ENCODE measurements at regions not wholly inside any gene's neighbourhood (a gene's known extent, or its start where the extent isn't known, plus 50 kb on each side); places are given as distances from the start of the nearest gene placed in this dataset.

DNA sequence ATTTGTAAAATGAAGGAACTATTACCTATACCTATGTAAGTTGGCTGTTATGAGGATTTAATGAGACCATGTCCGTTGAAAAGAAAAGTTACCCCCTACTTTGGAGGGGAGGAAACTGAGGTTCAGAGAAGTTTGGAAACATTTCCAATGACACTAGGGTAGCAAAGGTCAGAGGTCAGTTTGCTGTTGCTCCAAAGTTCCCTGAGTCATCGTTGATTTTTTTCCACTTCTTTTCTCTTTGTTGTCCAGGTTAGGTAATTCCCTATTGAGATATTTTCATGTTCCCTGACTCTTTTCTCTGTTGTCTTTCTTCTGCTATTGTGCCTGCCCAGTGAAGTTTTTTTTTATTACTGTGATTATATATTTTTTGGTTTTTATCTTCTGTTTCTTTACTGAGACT lies 213.8 kb upstream of the C1orf174 start:
- Histone ChIP-seq H3K36me3 (ENCODE audit: control insufficient read depth, insufficient read depth, low read length) (no peaks in the 10 kb centered on the region), H3K9me1 (ENCODE audit: insufficient read depth, low read length) (no peaks in the 10 kb centered on the region), H4K8ac (ENCODE audit: low read depth in 2 of 2, low read length in 2 of 2) (no peak overlapping the region), H4K5ac (ENCODE audit: low read depth, low read length) (no peak overlapping the region), H2BK20ac (ENCODE audit: low read depth, low read length) (no peak overlapping the region), H2AK5ac (ENCODE audit: low read depth, low read length) (no peak overlapping the region), H3K27ac (ENCODE audit: insufficient read depth, low read length) (no peak overlapping the region), H3K14ac (replicated peaks; ENCODE audit: low read depth, low read length) (no peak overlapping the region), H3K4me1 (ENCODE audit: control insufficient read depth, insufficient read depth, low read length) (no peaks in the 10 kb centered on the region), H3K79me1 (ENCODE audit: low read depth in 1 of 2, low read length in 2 of 2) (no peaks in the 10 kb centered on the region), H3K27me3 (ENCODE audit: control insufficient read depth, insufficient read depth, low read length) (no peaks in the 10 kb centered on the region), H3K9me3 (ENCODE audit: control insufficient read depth, insufficient read depth, low read length) (peaks cover 57% of the 10 kb centered on the region), H3K9ac (ENCODE audit: low read depth, low read length) (no peak overlapping the region), H3K4me2 (ENCODE audit: low read depth, low read length) (no peak overlapping the region), H3K56ac (ENCODE audit: extremely low read depth, insufficient read depth, low read length) (no peak overlapping the region), H3K23ac (ENCODE audit: low read depth, low read length) (no peak overlapping the region), H4K20me1 (ENCODE audit: insufficient read depth, low read length) (no peaks in the 10 kb centered on the region), H2BK15ac (ENCODE audit: low read depth, low read length) (no peak overlapping the region), H3K4me3 (ENCODE audit: insufficient read depth, low read depth, low read length) (no peak overlapping the region), H2AFZ (replicated peaks; ENCODE audit: low read length, poor library complexity) (no peak overlapping the region), H2BK5ac (ENCODE audit: low read depth, low read length, poor library complexity, severe bottlenecking) (no peak overlapping the region), H4K91ac (ENCODE audit: insufficient read depth, low read depth, low read length) (no peak overlapping the region), H3K4ac (ENCODE audit: low read depth, low read length) (no peak overlapping the region), H2BK120ac (ENCODE audit: low read depth, low read length) (no peak overlapping the region), H2AK9ac (replicated peaks; ENCODE audit: low read depth, low read length, poor library complexity) (no peak overlapping the region), H3K18ac (ENCODE audit: low read depth, low read length) (no peak overlapping the region)
- ATAC-seq (ENCODE audit: low read depth) (no peak), DNase-seq (no peak)
- POLR2A ChIA-PET (ENCODE audit: unreplicated experiment) = no interaction called here
- dilution Hi-C loops (cut with HindIII; ENCODE audit: low sequenced_read_pairs, unreplicated experiment) (no loop called here), in situ Hi-C loops (cut with MboI; ENCODE audit: low sequenced_read_pairs) (no loop called here), intact Hi-C loops (cut with micrococcal nuclease) (no loop called here)
- no TSS peak for BruUV-seq (replicated peaks)
- CTCF ChIA-PET = no interaction called here
- no CpG with 5 or more reads among the region's 2 CpGs for WGBS, 2 experiments (ENCODE audit: extremely low coverage in 2 of 2, insufficient read length in 1 of 2)
- no peak for TF ChIP-seq MAFK (IDR thresholded peaks at IDR 0.05; ENCODE audit: low read depth, low read length)
- no peak for TF ChIP-seq RFX5 (IDR thresholded peaks at IDR 0.05; ENCODE audit: low read depth, low read length)
- no peak for TF ChIP-seq NFE2L2 (IDR thresholded peaks at IDR 0.05; ENCODE audit: low read depth, low read length)
- no peak for TF ChIP-seq POLR2A (IDR thresholded peaks at IDR 0.05; ENCODE audit: low read depth, low read length)
- TF ChIP-seq, protein P1, sequence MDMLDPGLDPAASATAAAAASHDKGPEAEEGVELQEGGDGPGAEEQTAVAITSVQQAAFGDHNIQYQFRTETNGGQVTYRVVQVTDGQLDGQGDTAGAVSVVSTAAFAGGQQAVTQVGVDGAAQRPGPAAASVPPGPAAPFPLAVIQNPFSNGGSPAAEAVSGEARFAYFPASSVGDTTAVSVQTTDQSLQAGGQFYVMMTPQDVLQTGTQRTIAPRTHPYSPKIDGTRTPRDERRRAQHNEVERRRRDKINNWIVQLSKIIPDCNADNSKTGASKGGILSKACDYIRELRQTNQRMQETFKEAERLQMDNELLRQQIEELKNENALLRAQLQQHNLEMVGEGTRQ (IDR thresholded peaks at IDR 0.05; ENCODE audit: low read depth, low read length) = no peak
